Astrocyte (in vitro differentiated cells and primary cell): ENCODE measurements at regions not wholly inside any gene's neighbourhood (a gene's known extent, or its start where the extent isn't known, plus 50 kb on each side); places are given as distances from the start of the nearest gene placed in this dataset.

ENCODE experiments used
- DNase-seq: peaks from one replicate; pipeline ENCODE4 v3.0.0-alpha.2; 2010; ENCODE audit warnings: low read depth
- FAIRE-seq: peaks from 2 replicates; lab custom pipeline; 2011; peaks lifted over from hg19 to GRCh38; lab: Jason Lieb, UNC
- H2AFZ ChIP-seq: 2 replicates; pipeline ENCODE4 v1.6.0; 2012; ENCODE audit warnings: low read depth, low read length, inconsistent platforms
- H3K27ac ChIP-seq: 2 replicates; pipeline ENCODE4 v1.5.1; 2011; ENCODE audit warnings: low read depth, low read length, inconsistent platforms
- H3K27me3 ChIP-seq: 2 replicates; pipeline ENCODE4 v1.6.0; 2011; ENCODE audit warnings: low read length, inconsistent platforms; ENCODE audit not compliant: insufficient read depth
- H3K36me3 ChIP-seq: 2 replicates; pipeline ENCODE4 v1.5.1; 2011; ENCODE audit warnings: low read length, inconsistent platforms; ENCODE audit not compliant: insufficient read depth
- H3K4me1 ChIP-seq: 2 replicates; pipeline ENCODE4 v1.5.1; 2011; ENCODE audit warnings: low read length, inconsistent platforms; ENCODE audit not compliant: insufficient read depth
- H3K4me2 ChIP-seq: 2 replicates; pipeline ENCODE4 v1.6.0; 2012; ENCODE audit warnings: low read length, inconsistent platforms
- H3K4me3 ChIP-seq: 2 replicates; pipeline ENCODE4 v1.5.1; 2011; ENCODE audit warnings: low read depth, mild to moderate bottlenecking, low read length, inconsistent platforms; ENCODE audit not compliant: insufficient read depth
- H3K79me2 ChIP-seq: 2 replicates; pipeline ENCODE4 v1.6.0; 2012; ENCODE audit warnings: mild to moderate bottlenecking, low read length, inconsistent platforms; ENCODE audit not compliant: insufficient read depth
- H3K9ac ChIP-seq: 2 replicates; pipeline ENCODE4 v1.6.0; 2012; ENCODE audit warnings: mild to moderate bottlenecking, low read length, inconsistent platforms
- H3K9me3 ChIP-seq: 2 replicates; pipeline ENCODE4 v1.5.1; 2012; ENCODE audit warnings: low read depth, mild to moderate bottlenecking, low read length, inconsistent platforms; ENCODE audit not compliant: insufficient read depth
- H4K20me1 ChIP-seq: 2 replicates; pipeline ENCODE4 v1.6.0; 2012; ENCODE audit warnings: low read length, inconsistent platforms; ENCODE audit not compliant: insufficient read depth
- H3K27ac Mint-ChIP-seq: one replicate; pipeline ENCODE4 v1.8.0; 2021; ENCODE audit warnings: mild to moderate bottlenecking, mixed read lengths; ENCODE audit not compliant: unreplicated experiment
- H3K27me3 Mint-ChIP-seq: one replicate; pipeline ENCODE4 v1.8.0; 2021; ENCODE audit warnings: low read depth, mixed read lengths; ENCODE audit not compliant: unreplicated experiment
- H3K36me3 Mint-ChIP-seq: one replicate; pipeline ENCODE4 v1.8.0; 2021; ENCODE audit warnings: low read depth, mixed read lengths; ENCODE audit not compliant: unreplicated experiment
- H3K4me1 Mint-ChIP-seq: one replicate; pipeline ENCODE4 v1.8.0; 2021; ENCODE audit warnings: low read depth, mixed read lengths; ENCODE audit not compliant: unreplicated experiment
- H3K4me3 Mint-ChIP-seq: one replicate; pipeline ENCODE4 v1.8.0; 2021; ENCODE audit warnings: mild to moderate bottlenecking, moderate library complexity, mixed read lengths; ENCODE audit not compliant: unreplicated experiment
- H3K9me3 Mint-ChIP-seq: one replicate; pipeline ENCODE4 v1.8.0; 2021; ENCODE audit warnings: mild to moderate bottlenecking, mixed read lengths; ENCODE audit not compliant: unreplicated experiment
- CTCF ChIP-seq: IDR thresholded peaks from 2 replicates; pipeline ENCODE4 v1.5.1; 2011; ENCODE audit warnings: low read depth, mild to moderate bottlenecking, inconsistent platforms, low read length, moderate library complexity; ENCODE audit not compliant: insufficient read depth
- EZH2 ChIP-seq: IDR thresholded peaks from 2 replicates; pipeline ENCODE4 v1.6.1; 2012; ENCODE audit warnings: mild to moderate bottlenecking, low read length, inconsistent platforms; ENCODE audit not compliant: insufficient read depth

- H3K4me1 ChIP-seq, result no peaks in the 10 kb centered on the region
- H3K36me3 ChIP-seq, result no peaks in the 10 kb centered on the region
- Mint-ChIP-seq H3K27me3 (no peaks in the 10 kb centered on the region), H3K4me1 (peaks cover 6% of the 10 kb centered on the region), H3K9me3 (peaks cover 6% of the 10 kb centered on the region), H3K27ac (no peak overlapping the region), H3K36me3 (no peaks in the 10 kb centered on the region), H3K4me3 (no peak overlapping the region)
- FAIRE-seq (no peak), DNase-seq (no peak)
- H3K27ac ChIP-seq, result no peak overlapping the region
- H3K4me3 ChIP-seq, result no peak overlapping the region
- no peak overlapping the region for H2AFZ ChIP-seq
- TF ChIP-seq CTCF, result no peak
- TF ChIP-seq EZH2, result no peak
- H3K4me2 ChIP-seq, result no peak overlapping the region
- no peaks in the 10 kb centered on the region for H3K27me3 ChIP-seq
- H3K9me3 ChIP-seq, result no peaks in the 10 kb centered on the region
- no peaks in the 10 kb centered on the region for H3K79me2 ChIP-seq
- no peak overlapping the region for H3K9ac ChIP-seq
- H4K20me1 ChIP-seq, result no peaks in the 10 kb centered on the region
Measured at GRCh38 chr7:85725026-85725425, 538.2 kb upstream of the SEMA3D start.

- DNase-seq (peak; percentile 45), FAIRE-seq (no peak)
- Histone ChIP-seq H3K27me3 (no peaks in the 10 kb centered on the region), H3K27ac (no peak overlapping the region), H2AFZ (no peak overlapping the region), H3K4me3 (no peak overlapping the region), H3K9me3 (no peaks in the 10 kb centered on the region), H3K4me2 (no peak overlapping the region), H3K4me1 (no peaks in the 10 kb centered on the region), H3K36me3 (no peaks in the 10 kb centered on the region), H3K79me2 (no peaks in the 10 kb centered on the region), H4K20me1 (no peaks in the 10 kb centered on the region), H3K9ac (no peak overlapping the region)
- H3K4me3 Mint-ChIP-seq, result no peak overlapping the region
- TF ChIP-seq CTCF, result no peak
- TF ChIP-seq EZH2, result no peak
- H3K27ac Mint-ChIP-seq, result peak overlapping the region; percentile 85
- H3K27me3 Mint-ChIP-seq, result no peaks in the 10 kb centered on the region
- peaks cover 10% of the 10 kb centered on the region for H3K4me1 Mint-ChIP-seq
- H3K36me3 Mint-ChIP-seq, result no peaks in the 10 kb centered on the region
- no peaks in the 10 kb centered on the region for H3K9me3 Mint-ChIP-seq
Measured at GRCh38 chr7:85719981-85720953, 533.4 kb upstream of the SEMA3D start.

GRCh38 chr7:85716353-85716752 lies 529.5 kb upstream of the SEMA3D start:
- H3K79me2 ChIP-seq, result no peaks in the 10 kb centered on the region
- H3K36me3 ChIP-seq, result no peaks in the 10 kb centered on the region
- H2AFZ ChIP-seq, result no peak overlapping the region
- DNase-seq (no peak), FAIRE-seq (no peak)
- no peaks in the 10 kb centered on the region for H3K9me3 ChIP-seq
- H3K27ac ChIP-seq, result no peak overlapping the region
- no peak overlapping the region for H3K4me3 ChIP-seq
- H3K27me3 ChIP-seq, result no peaks in the 10 kb centered on the region
- no peaks in the 10 kb centered on the region for H3K4me1 ChIP-seq
- H3K4me1 Mint-ChIP-seq, result peaks cover 10% of the 10 kb centered on the region
- no peak overlapping the region for H3K27ac Mint-ChIP-seq
- no peaks in the 10 kb centered on the region for H3K27me3 Mint-ChIP-seq
- H4K20me1 ChIP-seq, result no peaks in the 10 kb centered on the region
- no peak overlapping the region for H3K9ac ChIP-seq
- H3K4me3 Mint-ChIP-seq, result no peak overlapping the region
- H3K36me3 Mint-ChIP-seq, result no peaks in the 10 kb centered on the region
- TF ChIP-seq EZH2 (no peak), CTCF (no peak)
- H3K4me2 ChIP-seq, result no peak overlapping the region
- no peaks in the 10 kb centered on the region for H3K9me3 Mint-ChIP-seq
